ENCODE measurements at regions not wholly inside any gene's neighbourhood (a gene's known extent, or its start where the extent isn't known, plus 50 kb on each side); places are given as distances from the start of the nearest gene placed in this dataset.
"Not testable (repeated sequence)": the region's sequence is repeated elsewhere in the genome, so short reads cannot be mapped to it uniquely, and the experiment has no call there.

DNA sequence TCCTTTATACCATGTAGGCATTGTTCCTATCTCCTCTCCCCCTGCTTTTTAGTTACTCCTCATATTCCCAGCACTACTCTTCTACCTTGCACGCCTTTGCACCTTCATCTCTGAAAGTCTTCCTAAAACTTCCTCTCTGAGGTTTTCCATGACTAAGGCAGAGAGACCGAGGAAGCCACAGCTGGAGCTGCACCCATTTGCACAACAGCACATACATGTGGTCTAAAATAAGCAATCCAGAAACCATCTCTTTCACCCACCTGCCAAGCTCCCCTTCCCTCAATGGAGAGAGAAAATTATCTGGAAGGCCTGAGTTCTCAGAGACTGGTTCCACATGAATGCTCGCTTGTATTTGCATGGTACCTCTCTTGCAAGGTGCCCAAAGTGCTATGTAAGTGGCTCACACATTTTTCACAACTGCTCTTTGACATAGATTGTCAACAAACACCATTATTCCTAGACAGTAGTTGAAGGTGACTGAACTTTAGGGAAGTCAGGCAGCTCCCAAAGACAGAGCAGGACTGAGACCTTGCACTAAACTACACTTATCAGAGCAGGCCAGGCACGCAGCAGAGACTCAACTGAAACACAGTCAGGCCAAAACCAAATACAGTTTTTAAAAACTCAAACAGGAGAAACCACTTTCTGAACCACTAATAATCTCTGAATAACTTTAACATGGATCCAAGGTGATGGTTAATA, 313.2 kb downstream of the TFAP2A start:
- no peak for DNase-seq

DNA sequence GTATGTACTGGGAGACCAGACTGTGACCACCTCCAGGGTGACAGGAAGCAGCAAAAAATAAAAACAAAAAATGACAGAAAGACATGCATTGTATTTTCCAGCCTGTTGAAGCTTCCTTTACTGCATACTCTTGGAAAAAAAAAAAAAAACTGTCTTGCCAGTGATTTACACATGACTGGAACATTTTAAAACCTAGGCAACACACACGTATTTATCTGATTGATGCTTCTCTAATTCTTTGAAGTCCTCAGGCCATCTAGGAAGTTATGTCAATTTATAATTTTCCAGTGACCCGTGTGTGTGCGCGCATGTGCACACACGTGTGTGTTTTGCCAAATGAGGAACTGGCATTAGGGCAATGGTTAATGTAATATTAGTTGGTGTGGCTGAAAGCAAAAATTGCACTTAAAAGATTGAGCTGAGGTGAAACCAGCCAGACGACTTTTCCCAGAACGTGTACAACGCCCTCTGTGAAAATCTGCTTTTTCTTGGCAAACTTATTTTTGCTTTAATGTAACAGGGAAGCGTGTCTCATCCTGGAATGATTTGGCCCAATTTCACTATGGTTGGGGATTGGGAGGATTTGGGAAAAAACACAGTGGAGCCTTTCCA, 315.2 kb downstream of the TFAP2A start:
- peak in 1 of 2 donors; percentile 5 for DNase-seq

DNA sequence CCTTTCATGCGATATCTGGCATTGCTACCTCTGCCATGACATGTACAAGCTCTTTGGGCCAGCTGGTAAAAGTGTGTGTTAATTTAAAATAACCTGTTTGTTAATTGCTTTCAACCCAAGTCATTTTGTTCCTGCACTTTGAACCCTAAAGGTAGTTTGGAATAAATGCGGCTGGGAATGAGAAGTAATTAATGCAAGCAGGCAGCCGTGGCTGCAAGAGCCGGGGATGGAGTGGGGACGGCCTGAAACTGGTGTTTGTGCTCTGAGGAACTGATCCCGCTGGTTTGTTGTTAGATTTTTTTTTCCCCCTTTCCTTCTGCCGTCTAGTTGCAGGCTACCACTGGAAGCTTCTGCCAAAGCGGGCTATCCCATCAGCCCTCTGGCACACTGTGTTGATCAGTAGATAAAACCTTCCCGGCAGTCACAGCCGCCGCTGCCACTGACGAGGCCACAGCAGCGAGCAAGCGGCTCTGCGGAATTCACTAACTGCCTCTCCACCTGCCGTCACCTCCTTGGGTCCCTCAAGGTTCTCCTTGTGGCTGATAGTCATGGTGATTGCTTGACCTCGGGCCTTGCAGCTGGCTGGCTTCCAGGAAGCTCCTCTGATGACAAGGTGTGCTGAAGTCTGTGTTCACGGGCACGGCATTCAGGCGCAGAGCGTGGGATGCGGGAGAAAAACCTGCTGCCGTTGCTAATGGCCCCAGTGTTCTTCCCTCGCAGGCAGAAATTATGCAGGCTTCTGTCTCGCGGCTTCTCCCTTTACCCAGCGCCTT, 315.9 kb downstream of the TFAP2A start:
- no peak for DNase-seq

DNA sequence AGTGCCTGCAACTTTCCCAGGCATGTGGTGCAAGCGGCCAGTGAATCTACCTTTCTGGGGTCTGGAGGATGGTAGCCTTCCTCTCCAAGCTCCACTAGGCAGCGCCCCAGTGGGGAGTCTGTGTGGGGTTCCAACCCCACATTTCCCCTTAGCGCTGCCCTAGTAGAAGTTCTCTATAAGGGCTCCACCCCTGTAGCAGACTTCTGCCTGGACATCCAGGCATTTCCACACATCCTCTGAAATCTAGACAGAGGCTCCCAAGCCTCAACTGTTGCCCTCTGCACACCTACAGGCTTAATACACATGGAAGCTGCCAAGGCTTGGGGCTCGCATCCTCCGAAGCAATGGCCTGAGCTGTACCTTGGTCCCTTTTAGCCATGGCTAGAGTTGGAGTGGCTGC, 321.6 kb downstream of the TFAP2A start:
- DNase-seq: no peak

DNA sequence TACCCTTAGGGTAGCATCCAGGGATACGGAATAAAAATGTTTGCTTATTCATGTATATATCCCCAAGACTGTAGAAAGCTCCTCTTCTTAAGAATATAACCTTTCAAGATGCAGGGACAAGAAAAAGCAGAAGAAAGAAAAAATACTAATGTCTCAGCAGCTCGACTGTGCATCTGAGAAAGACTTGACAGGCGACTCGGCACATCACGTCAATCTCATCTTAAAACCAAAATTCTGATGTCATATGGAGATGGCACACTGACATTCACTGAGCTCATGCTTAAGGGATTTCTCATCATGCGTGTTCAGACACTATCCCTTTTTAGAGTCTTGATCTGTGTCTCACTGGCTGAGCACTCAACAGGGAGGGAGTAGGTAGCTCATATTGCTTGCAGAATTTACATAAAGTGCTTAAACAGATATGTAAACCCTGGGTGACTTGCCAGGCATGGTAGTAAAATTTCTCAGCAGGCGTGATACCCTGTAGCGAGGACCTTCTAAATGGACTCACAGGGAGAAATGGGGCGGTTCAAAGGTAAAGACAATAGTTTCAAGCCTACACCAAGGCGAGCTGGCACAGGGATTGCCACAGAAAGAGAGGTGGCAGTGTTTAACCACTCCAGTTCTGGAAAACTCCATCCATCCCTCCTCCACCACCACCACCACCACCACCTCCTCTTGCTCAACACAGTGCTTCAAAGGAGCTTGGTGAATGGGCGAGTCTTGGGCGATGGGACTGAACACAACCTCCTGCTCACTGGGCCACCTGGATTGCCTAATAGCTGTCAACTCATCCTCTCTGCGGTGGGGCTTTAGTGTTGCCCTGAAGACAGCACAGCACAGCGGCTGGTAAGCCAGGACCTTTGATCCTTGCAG, 330.5 kb downstream of the TFAP2A start:
- no peak for DNase-seq

DNA sequence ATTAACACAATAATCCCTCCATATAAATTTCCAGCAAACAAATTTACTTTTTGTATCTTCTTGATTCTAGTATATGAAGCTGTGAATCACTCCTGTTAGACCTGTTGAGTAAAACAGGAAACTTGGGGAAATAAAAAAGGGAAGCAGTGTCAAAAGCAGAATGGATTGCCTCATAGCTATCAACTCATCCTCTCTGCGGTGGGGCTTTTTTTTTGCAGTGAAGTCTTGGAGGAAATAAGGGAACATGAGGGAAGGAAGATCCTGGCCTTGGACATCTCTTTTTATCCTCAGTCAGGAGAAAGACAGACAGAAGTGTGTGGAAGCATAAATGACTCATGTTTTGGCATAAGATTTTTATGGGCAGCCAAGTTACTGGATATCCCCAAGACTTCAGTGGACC, 332.5 kb downstream of the TFAP2A start:
- DNase-seq: peak in 1 of 2 donors; percentile 11

DNA sequence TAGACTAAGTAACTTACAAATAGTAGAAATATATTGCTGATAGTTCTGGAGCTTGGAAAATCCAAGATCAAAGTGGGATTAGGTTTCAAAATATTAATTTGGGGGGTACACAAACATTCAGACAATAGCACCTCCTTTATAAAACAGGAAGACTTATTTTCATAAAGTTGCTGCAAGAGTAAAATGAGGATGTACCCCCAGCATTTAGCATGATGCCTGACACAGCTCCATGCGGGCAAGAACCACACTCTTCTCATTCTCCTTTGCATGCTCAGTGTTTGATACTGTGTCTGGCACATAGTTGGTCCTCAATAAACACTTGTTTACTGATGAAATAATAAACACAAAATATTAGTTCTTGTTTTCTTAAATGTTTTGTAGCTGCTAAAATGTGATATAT, 332.9 kb downstream of the TFAP2A start:
- no peak for DNase-seq

DNA sequence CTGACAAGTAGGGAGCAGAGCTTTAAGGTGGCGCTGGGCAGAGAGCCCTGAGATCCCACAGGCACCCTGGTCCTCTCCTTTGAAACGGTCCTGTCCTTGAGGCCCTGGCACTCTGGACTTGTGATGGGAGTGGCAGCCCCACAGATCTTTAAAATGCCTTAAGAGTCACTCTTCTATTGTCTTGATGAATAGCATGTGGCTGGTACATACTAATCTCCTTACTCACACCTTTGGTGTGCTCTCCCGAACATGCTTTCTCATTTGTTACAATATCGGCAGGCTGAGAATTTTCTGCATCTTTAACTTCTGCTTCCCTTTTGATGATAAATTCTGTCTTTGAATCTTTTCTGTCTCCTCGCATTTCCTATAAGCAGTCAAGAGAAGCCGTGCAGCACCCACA, 333.8 kb downstream of the TFAP2A start:
- DNase-seq: no peak

DNA sequence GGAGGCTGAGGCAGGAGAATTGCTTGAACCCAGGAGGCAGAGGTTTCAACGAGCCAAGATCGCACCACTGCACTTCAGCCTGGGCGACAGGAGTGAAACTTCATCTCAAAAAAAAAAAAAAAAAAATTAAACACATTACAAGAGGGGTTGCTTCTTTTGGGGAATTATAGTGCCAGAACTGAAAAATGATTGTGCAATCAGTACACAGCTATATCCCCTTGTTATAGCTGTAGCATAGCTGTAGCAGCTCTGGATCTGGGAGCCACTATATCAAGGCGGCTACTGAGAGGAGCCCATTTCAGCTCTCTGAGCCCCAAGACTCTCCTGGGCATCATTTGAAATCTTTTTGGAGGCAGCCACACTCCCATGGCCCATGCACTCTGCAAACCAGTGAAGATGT, 334.3 kb downstream of the TFAP2A start:
- no peak for DNase-seq

DNA sequence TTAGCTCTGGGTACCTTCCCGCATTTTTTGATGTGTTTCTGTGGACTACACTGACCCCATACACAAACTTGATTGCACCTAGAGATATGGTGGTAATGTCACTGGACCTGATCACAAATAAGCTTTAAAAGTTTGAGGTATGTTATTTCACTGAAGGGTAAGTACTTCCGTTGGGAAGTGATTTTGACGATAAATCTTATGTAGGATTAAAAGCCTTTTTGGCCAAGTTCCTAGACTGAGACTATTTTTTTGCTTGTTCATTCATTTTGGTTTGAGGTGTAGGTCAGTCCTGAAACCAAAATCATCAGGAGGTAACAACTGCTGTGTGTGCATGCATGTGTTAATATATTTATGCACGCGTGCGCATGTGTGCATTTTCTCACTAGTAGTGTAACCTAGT, 336.3 kb downstream of the TFAP2A start:
- no peak for DNase-seq

DNA sequence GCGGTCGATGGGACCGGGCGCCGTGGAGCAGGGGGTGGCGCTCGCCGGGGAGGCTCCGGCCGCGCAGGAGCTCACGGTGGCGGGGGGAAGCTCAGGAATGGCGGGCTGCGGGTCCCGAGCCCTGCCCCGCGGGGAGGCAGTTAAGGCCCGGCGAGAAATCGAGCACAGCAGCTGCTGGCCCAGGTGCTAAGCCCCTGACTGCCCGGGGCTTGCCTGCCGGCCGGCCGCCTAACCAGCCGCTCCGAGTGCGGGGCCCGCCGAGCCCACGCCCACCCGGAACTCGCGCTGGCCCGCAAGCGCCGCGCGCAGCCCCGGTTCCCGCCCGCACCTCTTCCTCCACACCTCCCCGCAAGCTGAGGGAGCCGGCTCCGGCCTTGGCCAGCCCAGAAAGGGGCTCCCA, 340.1 kb downstream of the TFAP2A start:
- DNase-seq: not testable (repeated sequence)

DNA sequence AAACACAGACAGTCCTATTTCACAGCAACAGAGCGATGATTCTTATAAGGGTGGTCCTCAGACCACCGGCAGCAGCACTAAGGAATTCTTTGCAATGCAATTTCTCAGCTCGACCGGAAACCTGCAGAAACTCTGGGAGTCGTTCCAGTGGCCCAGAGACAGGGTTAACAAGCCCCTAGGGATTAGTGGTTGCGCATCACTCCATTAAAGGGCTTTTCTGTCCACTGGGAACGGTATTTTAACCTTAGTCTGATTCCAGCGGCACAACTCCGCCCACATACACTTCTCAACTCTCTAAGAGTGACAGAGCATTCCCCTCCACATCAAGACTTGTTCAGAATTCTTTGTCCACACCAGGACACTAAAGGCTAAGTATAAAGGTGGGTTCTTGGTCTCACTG, 341.5 kb downstream of the TFAP2A start:
- no peak for DNase-seq

DNA sequence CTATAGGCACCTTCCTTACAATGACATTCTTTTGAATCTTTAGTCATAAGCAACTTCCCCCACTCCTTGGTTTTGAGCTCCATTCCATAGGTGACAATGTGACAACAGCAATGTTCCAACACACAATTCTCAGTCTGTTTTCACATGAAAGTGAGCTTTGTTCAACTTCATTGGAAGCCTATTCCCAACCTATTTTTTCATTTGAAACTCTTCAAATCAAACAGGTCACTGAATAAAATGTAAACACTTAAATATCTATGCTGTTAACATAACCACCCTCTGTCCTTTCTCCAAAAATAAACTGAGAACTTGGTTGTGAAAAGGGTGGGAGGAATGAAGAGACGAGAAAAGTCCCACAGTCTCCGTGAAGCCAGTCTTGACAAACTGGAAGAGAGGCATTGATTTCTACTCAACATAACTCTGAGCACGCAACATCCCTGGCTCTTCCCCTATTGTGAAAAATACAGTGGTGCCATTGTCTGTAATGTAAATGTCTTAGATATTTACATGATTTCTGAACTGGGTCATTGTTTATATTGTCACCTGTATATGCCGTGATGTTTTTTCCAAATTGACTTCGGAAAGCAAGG, 343.1 kb downstream of the TFAP2A start:
- DNase-seq: no peak

DNA sequence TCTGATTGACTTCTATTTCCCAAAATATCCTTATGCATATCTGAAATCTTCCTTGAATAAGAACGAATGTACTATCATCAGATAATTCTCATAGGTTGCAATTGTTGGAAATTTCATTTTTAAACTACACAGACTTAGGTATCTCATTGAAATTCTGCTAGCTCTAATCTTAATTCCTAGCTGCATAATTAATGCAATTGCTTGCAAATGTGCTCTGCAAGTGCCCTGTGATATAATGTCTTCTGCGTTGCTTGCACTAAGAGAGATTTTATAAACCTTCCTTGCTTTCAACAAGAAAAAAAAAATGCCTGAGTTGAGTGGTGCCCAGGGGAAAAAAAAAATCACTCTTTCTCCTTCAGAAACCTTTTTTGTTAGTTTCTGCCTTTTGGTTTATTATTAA, 354.9 kb downstream of the TFAP2A start:
- no peak for DNase-seq

DNA sequence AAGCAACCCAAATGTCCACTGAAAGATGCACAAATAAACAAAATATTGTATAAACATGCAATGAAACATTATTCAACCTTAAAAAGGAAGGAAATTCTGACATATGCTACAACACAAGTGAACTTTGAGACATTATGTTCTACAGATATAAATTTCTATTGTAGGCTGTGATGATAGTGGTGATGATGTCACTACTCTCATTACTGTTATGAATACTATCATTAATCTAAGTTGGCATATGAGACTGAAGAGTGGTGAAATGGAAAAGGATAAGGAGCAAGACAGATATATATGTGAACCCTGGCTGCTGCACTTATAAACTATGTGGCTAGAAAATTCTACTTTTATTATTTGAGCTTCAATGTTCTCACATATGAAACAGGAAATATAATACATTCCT, 360.2 kb downstream of the TFAP2A start:
- DNase-seq: no peak

DNA sequence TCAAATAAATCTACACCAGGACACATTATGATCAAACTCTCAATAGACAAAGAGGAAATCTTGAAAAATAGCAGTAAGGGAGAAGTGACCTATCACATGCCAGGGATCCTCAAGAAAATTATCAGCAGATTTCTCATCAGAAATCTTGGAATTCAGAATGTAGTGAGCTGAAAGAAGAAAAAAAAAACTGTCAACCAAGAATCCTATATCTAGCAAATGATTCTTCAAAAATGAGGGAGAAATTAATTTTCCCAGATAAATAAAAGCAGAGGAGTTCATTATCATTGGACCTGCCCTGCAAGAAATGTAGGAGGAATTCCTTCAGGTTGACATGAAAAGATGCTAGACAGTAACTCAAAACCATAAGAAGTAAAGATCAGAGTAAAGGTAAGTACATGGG, 363.6 kb downstream of the TFAP2A start:
- no peak for DNase-seq

DNA sequence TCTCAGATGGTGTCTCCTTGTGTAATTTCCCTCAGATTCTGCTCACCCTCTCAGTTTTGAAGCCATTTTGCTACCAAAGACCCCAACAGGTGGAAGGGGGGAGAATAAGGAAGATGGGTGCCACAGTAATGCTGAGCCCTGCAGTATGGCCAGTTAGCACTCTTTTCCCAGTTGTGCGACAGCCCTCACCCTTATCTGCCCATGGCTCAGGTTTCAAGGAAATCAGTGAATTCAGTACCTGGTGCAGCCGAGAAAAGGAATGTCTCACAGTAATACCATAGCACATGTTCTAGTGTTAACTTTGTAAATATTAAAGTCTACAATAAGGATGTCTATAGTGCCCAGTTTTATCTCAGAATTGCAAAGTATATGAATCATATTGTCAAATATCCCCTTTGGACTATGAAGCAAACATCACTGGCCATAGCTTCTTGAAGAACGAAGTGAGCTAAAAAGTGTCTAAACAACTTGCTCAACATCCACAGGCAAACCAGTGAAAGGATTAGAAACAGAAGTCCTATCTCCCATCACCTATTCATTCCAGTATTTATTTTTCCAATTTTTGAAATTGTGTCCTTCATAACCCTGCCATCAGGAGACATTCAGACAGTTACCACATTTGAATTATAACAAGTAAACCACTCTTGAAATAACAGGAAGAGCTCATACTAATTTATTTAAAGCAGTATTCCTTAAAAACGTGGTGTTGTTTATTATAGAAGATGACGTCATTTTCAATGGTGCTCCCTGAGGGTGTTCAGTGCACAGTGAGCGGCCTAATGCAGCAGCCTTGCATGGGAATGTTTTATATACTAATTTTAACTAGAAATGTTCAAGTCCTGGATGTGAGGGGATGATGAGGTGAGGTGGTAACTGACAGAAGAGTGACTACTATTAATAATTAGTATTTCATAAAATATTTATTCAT, 366.2 kb downstream of the TFAP2A start:
- no peak for DNase-seq

DNA sequence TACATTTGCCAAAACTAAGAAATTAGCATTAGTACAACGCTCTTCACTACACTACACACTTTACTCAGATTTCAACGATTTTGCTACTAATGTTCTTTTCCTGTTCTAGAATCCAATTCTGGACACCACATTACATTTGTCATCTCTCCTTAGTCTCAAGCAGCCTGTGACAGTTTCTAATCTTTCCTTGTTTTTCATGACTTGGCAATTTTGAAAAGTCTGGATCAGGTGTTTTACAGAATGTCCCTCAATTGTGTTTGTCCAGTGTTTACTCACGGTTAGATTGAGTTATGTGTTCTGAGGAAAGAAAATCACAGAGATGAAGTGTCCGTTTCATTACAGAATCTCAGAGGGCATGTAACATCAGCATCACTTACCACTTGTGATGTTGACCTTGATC, 372.6 kb downstream of the TFAP2A start:
- no peak for DNase-seq

DNA sequence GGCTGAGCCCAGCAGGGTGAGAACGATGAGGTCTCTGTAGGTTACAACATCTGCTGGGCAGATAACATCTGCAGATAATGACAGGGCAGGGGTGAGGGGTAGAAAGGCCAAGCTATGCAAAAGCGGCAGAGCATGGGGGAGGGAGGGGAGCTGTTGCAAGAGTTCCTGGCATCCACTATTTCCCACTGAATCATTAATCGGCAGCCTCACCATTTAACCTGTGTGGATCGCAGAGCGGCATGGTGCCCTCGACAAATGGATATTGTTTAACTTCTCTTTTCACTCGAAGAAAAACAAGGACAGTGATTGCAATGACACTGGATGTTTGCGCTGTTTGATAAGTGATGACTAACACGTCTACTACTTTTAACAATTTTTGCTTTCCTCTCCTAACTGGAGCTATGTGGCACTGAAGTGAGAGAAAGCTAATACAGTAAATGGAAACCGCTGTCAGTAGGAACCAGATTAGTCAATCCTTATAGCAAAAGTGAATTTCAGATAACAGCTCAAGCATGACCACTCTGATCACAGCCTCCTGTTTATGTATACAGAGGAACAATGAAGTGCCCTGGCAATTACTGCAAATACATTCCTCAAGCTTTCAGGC, 381.5 kb downstream of the TFAP2A start:
- DNase-seq: no peak

DNA sequence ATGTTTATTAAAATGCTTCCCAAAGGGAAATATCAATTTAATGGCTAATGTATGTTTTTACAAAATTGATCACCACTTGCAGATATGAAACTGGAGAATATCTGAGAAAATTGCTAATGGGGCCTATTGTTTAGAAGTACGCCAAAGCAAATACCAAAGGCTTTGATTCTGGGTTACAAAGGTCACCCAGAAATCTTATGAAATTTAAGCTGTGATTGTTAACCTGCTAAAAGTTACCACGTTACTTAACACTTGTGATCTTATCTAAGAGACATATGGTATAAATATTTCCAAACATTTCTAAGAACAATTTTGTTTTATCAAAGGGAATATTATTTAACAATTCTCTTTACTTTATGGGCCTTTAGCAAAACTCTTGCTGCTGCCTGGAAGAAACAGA, 383.3 kb downstream of the TFAP2A start:
- DNase-seq: no peak

DNA sequence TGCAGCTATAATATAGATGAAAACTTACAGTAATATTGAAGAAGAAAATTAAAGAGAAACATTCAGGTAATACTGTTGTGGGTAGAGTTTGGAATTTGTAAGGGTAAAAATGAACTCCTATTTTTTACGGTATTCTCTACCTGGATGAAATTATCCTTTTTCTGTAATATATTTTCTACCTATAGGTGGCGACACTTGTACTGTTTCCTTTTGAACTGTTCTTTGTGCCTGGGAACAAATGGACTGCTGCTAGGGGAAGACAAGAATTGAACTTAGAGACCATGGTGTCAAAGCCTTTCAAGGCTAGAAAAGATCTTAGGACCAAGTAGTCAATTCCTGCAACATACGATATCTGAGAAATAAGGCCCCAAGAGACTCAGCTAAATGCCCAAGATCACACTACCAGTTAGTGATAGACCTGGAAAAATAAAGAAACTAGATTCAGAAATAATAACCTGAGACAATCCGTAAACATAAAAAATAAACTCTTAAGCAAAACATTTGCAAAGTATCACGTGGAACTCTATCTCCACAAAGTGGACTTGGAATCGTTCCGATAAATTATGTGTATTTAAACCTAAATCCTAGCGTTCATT, 383.8 kb downstream of the TFAP2A start:
- DNase-seq: no peak

Measured in CD4-positive, alpha-beta T cell treated with Interleukin-1 beta for 1 hour (primary cell).